ENCODE measurements at regions not wholly inside any gene's neighbourhood (a gene's known extent, or its start where the extent isn't known, plus 50 kb on each side); places are given as distances from the start of the nearest gene placed in this dataset.
"Not testable (repeated sequence)": the region's sequence is repeated elsewhere in the genome, so short reads cannot be mapped to it uniquely, and the experiment has no call there.

- DNase-seq = no peak
These were observed 663.1 kb upstream of the MARCKS start for GRCh38 chr6:113194090-113194489.

- DNase-seq = no peak
These were observed 654.1 kb upstream of the MARCKS start for GRCh38 chr6:113202852-113203714.

GRCh38 chr6:113203715-113204110, 653.4 kb upstream of the MARCKS start:
- DNase-seq = no peak

- DNase-seq = no peak
These were observed 651.6 kb upstream of the MARCKS start for GRCh38 chr6:113205553-113205952.

- no peak for DNase-seq
These were observed 648.4 kb upstream of the MARCKS start for GRCh38 chr6:113208726-113209125.

GRCh38 chr6:113209315-113209714, 647.8 kb upstream of the MARCKS start:
- DNase-seq = no peak

- DNase-seq = no peak
These were observed 646.0 kb upstream of the MARCKS start for GRCh38 chr6:113211170-113211569.

GRCh38 chr6:113219783-113220182, 637.4 kb upstream of the MARCKS start:
- DNase-seq = no peak

GRCh38 chr6:113220832-113221231, 636.3 kb upstream of the MARCKS start:
- DNase-seq = no peak

GRCh38 chr6:113221850-113222249, 635.3 kb upstream of the MARCKS start:
- DNase-seq = no peak

GRCh38 chr6:113246186-113246585, 611.0 kb upstream of the MARCKS start:
- no peak for DNase-seq

- no peak for DNase-seq
These were observed 608.6 kb upstream of the MARCKS start for GRCh38 chr6:113248532-113248931.

GRCh38 chr6:113254194-113254593, 603.0 kb upstream of the MARCKS start:
- not testable (repeated sequence) for DNase-seq

- no peak for DNase-seq
These were observed 598.4 kb upstream of the MARCKS start for GRCh38 chr6:113258771-113259170.

GRCh38 chr6:113271437-113271836, 585.7 kb upstream of the MARCKS start:
- peak; percentile 91 for DNase-seq

GRCh38 chr6:113276601-113277000, 580.5 kb upstream of the MARCKS start:
- DNase-seq = no peak

- no peak for DNase-seq
These were observed 580.0 kb upstream of the MARCKS start for GRCh38 chr6:113277111-113277510.

GRCh38 chr6:113281014-113281413, 576.1 kb upstream of the MARCKS start:
- no peak for DNase-seq

- DNase-seq = no peak
These were observed 575.7 kb upstream of the MARCKS start for GRCh38 chr6:113281431-113281830.

GRCh38 chr6:113287396-113287795, 569.7 kb upstream of the MARCKS start:
- no peak for DNase-seq

GRCh38 chr6:113288409-113288808, 568.7 kb upstream of the MARCKS start:
- no peak for DNase-seq

- DNase-seq = no peak
These were observed 568.0 kb upstream of the MARCKS start for GRCh38 chr6:113289166-113289565.

GRCh38 chr6:113290684-113291083, 566.5 kb upstream of the MARCKS start:
- no peak for DNase-seq

All from muscle of arm (tissue), 1 donor.